HUES48 (cell line): ENCODE measurements at regions not wholly inside any gene's neighbourhood (a gene's known extent, or its start where the extent isn't known, plus 50 kb on each side); places are given as distances from the start of the nearest gene placed in this dataset.

ENCODE experiments used
- H3K27ac ChIP-seq: one replicate; pipeline ENCODE4 v1.7.0; 2013; ENCODE audit warnings: low read depth, low read length, inconsistent platforms
- H3K27me3 ChIP-seq: 2 replicates; pipeline ENCODE4 v1.6.1; 2013; ENCODE audit warnings: mild to moderate bottlenecking, low read length; ENCODE audit not compliant: control insufficient read depth, insufficient read depth
- H3K36me3 ChIP-seq: 2 replicates; pipeline ENCODE4 v1.6.1; 2013; ENCODE audit warnings: low read length; ENCODE audit not compliant: control insufficient read depth, insufficient read depth
- H3K4me1 ChIP-seq: 2 replicates; pipeline ENCODE4 v1.6.1; 2013; ENCODE audit warnings: mild to moderate bottlenecking, low read length; ENCODE audit not compliant: control insufficient read depth, insufficient read depth
- H3K4me3 ChIP-seq: 2 replicates; pipeline ENCODE4 v1.5.1; 2013; ENCODE audit warnings: mild to moderate bottlenecking, low read depth, low read length
- H3K9ac ChIP-seq: 2 replicates; pipeline ENCODE4 v1.6.1; 2013; ENCODE audit warnings: mild to moderate bottlenecking, low read depth, low read length, moderate library complexity
- H3K9me3 ChIP-seq: 2 replicates; pipeline ENCODE4 v1.6.1; 2013; ENCODE audit warnings: low read length; ENCODE audit not compliant: control insufficient read depth, insufficient read depth

DNA sequence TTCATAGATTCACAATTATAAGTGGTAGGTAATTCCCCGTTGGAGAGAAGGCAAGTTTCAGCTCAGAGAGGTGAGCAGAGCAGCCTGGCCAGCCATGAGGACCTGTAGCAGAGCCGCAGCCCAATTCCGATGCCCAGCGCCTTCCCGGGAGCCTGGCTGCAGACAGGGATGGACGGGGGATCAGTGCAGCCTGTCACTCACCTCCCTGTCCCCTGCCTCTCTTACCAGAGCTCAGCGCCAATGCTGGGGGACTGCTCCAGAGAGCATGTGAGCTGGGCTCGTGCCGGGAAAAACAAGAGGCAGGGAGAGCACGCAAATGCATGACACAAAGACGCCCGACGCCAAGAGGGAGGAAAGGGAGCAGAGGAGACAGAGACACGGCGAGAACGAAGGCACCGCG, 231.9 kb downstream of the BCL11B start:
- Histone ChIP-seq H3K9ac (no peak overlapping the region), H3K27me3 (no peaks in the 10 kb centered on the region), H3K9me3 (no peaks in the 10 kb centered on the region), H3K36me3 (no peaks in the 10 kb centered on the region), H3K27ac (no peak overlapping the region), H3K4me3 (no peak overlapping the region), H3K4me1 (peaks cover 6% of the 10 kb centered on the region)

DNA sequence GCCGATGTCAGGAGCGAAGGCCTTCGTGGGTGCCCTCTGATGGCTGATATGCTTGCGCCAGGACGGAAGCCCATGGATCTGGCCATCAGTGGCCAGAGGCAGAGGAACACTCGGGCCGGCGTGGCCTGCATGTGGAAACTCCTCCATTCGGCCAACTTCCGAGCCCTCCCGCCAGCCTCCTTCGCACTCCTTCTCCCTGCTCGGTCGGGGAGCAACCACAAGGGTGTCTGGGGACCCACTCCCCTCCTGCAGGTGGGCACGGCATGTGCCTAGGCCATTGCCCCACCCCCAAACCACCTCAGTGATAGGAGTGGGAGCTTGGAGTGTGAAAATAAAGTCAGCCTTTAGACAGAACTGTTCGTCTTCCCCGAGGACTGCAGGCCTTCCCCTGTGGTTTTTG, 231.3 kb downstream of the BCL11B start:
- Histone ChIP-seq H3K9ac (no peak overlapping the region), H3K36me3 (no peaks in the 10 kb centered on the region), H3K27me3 (no peaks in the 10 kb centered on the region)

DNA sequence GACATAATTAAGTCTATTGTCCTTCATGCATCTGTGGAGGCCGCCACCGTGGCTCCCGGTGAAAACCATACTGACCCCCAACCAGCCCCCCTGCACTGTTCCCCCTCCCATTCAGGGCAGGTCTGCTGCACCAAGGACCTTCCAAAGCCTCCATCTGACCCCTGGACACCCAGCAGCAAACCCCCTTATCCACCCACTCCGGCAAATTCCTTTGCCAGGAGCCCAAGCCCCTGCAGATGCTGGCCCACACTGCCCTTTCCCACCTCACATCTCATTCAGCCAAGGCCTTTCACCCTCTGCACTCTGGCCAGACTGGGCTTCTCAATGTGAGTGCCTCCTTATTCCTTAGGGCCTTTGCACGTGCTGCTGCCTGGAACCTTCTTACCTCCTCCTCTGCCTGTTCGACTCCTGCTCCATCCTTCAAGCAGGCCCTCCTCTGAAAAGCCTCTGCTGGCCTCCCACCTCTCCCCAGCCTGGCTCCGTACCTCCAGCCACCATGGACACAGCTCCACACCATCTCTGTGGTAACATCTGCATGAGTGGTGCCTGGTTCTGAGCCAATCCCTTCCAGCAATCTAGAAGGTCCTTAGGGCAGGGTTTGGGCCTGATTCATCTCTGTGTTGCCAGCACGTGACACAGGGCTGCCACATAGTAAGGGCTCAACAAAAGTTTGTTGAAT, 230.7 kb downstream of the BCL11B start:
- peaks cover 4% of the 10 kb centered on the region for H3K4me1 ChIP-seq
- H3K27ac ChIP-seq, result no peak overlapping the region
- H3K9me3 ChIP-seq, result no peaks in the 10 kb centered on the region
- no peak overlapping the region for H3K4me3 ChIP-seq
- no peak overlapping the region for H3K9ac ChIP-seq
- no peaks in the 10 kb centered on the region for H3K27me3 ChIP-seq
- no peaks in the 10 kb centered on the region for H3K36me3 ChIP-seq

More for the DNA sequence above, 231.3 kb downstream of the BCL11B start:
- Histone ChIP-seq H3K27ac (no peak overlapping the region), H3K9me3 (no peaks in the 10 kb centered on the region), H3K4me1 (peaks cover 6% of the 10 kb centered on the region), H3K4me3 (no peak overlapping the region)

DNA sequence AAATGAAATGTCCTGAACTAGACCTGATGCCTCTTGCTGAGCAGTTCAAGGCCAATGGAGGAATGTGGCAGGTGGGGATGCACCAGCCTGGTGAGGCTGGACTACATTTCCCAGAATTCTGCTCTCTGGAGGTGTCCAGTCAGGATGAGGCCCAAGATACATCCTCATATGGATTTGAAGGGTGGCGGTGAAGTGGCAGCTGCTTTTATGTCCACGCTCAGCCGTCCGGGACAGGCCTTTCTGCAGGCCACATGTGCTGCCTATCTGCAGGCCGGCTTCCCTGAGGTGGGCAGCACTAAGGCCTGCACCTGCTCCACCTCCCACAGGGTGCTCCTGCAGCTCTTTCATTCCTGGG, 230.2 kb downstream of the BCL11B start:
- no peaks in the 10 kb centered on the region for H3K9me3 ChIP-seq
- no peaks in the 10 kb centered on the region for H3K27me3 ChIP-seq
- H3K36me3 ChIP-seq, result no peaks in the 10 kb centered on the region
- no peak overlapping the region for H3K27ac ChIP-seq
- H3K4me1 ChIP-seq, result no peaks in the 10 kb centered on the region
- H3K9ac ChIP-seq, result no peak overlapping the region
- H3K4me3 ChIP-seq, result no peak overlapping the region

DNA sequence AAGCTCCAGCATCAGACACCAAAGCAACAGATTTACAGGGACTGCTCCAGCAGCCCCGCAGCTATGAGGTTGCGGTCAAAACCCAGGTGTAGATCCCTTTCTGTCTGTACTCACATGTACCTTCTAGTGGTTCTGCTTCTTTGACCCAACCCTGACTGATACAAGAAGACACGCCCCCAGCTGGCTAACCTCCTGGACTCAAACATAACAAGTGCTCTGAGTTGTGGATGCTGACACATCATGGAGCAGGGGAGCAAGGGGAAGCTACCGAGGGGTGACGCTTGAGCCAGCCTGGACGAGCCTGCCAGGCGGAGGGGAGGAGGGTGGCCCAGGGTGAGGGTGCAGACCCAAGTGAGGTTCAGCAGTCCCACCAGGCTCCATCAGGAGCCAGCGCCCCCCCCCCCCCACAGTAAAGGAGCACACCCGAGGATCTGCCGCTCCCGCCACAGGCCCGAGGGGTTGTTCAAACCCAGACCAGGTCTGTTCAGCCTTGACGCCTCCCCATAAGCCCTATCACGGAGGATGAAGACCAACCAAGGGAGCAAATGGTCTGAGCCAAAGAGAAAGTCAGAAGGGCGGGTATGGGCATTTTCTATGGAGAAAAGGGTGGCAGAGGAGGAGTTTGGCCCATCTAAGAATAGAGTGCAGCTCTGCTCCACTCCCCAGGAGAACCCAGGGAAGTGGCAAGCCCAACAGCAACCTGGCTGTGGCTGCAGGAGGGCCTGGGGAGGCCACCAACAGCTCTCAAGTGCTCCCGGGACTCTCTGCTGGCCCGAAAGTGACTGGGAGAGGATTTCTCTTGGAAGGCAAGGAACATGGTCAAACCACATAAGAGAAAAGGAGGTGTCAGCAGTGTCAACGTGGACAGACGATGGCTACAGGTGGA, 229.4 kb downstream of the BCL11B start:
- Histone ChIP-seq H3K36me3 (no peaks in the 10 kb centered on the region), H3K4me3 (no peak overlapping the region), H3K27ac (no peak overlapping the region), H3K9ac (no peak overlapping the region), H3K27me3 (no peaks in the 10 kb centered on the region), H3K9me3 (no peaks in the 10 kb centered on the region), H3K4me1 (no peaks in the 10 kb centered on the region)

DNA sequence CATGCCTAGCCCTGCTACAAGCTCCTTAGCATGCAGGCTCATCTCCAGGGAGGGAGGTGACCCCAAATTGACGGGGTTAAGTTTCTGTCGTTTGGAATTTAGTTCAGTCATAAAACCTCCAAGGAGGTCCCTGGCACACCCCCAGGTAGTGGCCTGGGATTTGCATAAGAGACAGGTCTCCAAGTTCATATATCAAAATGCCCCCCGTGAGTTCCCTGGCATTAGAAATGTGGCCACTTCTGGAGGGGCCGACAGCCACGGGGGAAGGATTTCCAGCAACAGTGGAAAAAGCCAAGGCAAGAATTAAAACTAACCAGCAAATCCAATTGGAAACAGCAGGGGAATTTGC, 228.8 kb downstream of the BCL11B start:
- H3K27ac ChIP-seq, result no peak overlapping the region
- no peaks in the 10 kb centered on the region for H3K4me1 ChIP-seq
- H3K27me3 ChIP-seq, result no peaks in the 10 kb centered on the region
- no peak overlapping the region for H3K4me3 ChIP-seq
- H3K36me3 ChIP-seq, result no peaks in the 10 kb centered on the region
- H3K9ac ChIP-seq, result no peak overlapping the region
- no peaks in the 10 kb centered on the region for H3K9me3 ChIP-seq

DNA sequence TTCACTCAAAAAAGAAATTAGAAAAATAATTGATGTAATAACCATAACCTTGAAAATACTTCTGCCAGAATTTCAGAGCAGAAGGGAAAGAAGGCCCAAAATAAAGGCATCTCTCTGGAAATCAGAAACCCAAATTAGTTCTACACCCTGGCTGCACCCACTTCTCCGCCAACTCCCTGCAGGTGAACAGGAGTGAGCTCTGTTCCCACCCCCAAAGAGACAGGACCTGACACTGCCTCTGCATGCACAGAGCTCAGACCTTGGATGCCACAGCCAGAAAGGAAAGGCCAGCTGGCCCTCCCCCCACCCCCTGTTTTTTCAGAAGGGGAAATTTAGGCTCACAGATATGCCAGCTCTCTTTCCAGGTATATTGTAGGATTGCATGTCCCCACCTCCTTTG, 228.2 kb downstream of the BCL11B start:
- no peak overlapping the region for H3K9ac ChIP-seq
- H3K4me1 ChIP-seq, result no peaks in the 10 kb centered on the region
- H3K9me3 ChIP-seq, result no peaks in the 10 kb centered on the region
- no peak overlapping the region for H3K4me3 ChIP-seq
- no peaks in the 10 kb centered on the region for H3K27me3 ChIP-seq
- H3K27ac ChIP-seq, result no peak overlapping the region
- no peaks in the 10 kb centered on the region for H3K36me3 ChIP-seq

DNA sequence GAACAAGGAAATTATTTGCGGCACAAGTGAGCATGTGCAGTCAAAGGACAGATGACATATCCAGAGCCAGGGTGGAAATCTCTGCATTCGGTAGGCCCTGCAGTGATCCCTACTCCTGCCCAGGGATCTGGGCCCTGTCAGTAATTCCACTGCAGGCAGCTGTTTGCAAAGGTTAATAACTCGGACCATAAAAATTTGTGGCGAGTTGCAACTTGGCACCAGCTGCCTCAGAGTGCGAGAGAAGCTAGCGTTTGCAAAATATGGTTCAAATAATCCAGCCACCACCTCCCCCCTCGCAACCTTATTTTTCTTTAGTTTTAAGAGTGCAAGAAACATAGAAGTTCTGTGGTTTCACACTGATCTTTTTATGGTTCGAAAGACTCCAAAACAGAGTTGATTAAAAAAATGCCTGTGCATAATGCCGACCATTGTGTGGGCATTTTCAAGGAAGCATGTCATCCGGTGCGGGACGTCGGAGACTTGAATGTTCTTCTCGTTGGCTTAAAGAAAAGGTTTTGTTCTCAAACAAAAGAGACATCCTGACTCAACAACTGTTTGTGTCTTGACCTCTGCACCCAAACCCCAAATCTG, 224.5 kb downstream of the BCL11B start:
- Histone ChIP-seq H3K27me3 (no peaks in the 10 kb centered on the region), H3K27ac (no peak overlapping the region), H3K9me3 (0 out of 2 replicates have a peak, but pooled peaks cover 2% of the 10 kb centered on the region), H3K4me1 (no peaks in the 10 kb centered on the region), H3K36me3 (no peaks in the 10 kb centered on the region), H3K9ac (no peak overlapping the region), H3K4me3 (no peak overlapping the region)

DNA sequence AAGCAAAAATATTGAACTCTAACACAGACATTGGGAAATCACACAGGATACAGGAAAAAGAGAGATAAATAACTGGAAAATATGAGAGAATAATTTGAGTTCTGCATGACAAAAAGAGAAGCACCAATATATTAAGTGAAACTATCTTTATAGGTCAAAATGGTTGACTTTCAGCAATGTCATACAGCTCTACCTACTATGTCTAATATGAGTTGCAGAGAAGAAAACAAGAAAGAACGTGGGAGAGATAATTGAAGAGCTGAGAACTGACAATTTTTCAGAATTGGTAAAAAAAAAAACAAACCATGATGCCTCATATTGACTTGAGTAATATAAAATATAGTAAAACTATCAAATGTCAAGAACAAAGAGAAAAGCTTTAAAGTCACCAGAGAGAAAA, 221.7 kb downstream of the BCL11B start:
- Histone ChIP-seq H3K36me3 (no peaks in the 10 kb centered on the region), H3K4me1 (no peaks in the 10 kb centered on the region), H3K9me3 (0 out of 2 replicates have a peak, but pooled peaks cover 2% of the 10 kb centered on the region), H3K27ac (no peak overlapping the region), H3K4me3 (no peak overlapping the region), H3K9ac (no peak overlapping the region), H3K27me3 (no peaks in the 10 kb centered on the region)

DNA sequence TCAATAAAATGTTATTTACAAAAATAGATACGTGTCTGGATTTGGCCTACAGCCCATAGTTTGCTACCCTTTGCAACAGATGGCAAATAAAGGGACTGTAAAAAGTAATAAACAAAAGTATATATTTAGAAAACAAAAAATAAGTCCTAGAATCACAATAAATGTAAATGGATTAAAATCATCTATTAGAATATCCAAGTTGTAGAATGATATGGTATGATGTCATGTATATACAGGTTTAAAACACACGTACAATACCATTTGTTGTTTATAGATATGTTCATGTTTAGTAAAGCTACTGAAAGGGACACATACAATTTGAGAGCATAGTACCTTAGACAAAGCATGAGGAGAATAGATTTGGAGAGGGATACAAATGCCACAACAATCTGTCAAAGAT, 219.5 kb downstream of the BCL11B start:
- Histone ChIP-seq H3K27ac (no peak overlapping the region), H3K36me3 (no peaks in the 10 kb centered on the region), H3K4me1 (no peaks in the 10 kb centered on the region), H3K4me3 (no peak overlapping the region), H3K9ac (no peak overlapping the region), H3K9me3 (0 out of 2 replicates have a peak, but pooled peaks cover 2% of the 10 kb centered on the region), H3K27me3 (no peaks in the 10 kb centered on the region)

DNA sequence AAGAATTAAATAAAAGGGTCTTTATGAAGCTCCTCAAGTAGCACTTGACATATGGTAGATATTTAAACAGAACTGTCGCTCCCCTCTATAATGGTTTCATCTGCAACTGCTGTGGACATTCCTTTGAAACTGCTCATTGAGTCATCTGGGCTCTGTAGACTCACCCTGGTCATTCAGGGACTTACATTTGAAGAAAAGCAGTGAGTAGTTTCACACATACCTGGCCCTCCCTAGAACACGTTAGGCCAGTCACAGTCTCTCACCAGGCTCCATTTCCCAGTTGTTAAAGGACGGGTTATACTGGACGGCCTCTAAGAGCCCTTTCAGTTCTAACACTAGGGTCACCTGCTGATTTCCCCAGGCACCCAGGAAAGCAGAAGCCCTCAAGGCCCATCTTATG, 217.0 kb downstream of the BCL11B start:
- H3K36me3 ChIP-seq, result no peaks in the 10 kb centered on the region
- H3K4me1 ChIP-seq, result no peaks in the 10 kb centered on the region
- no peak overlapping the region for H3K4me3 ChIP-seq
- H3K9me3 ChIP-seq, result 0 out of 2 replicates have a peak, but pooled peaks cover 2% of the 10 kb centered on the region
- no peaks in the 10 kb centered on the region for H3K27me3 ChIP-seq
- H3K9ac ChIP-seq, result no peak overlapping the region
- no peak overlapping the region for H3K27ac ChIP-seq
